ENCODE measurements at regions not wholly inside any gene's neighbourhood (a gene's known extent, or its start where the extent isn't known, plus 50 kb on each side); places are given as distances from the start of the nearest gene placed in this dataset.

- TF ChIP-seq, protein P1, sequence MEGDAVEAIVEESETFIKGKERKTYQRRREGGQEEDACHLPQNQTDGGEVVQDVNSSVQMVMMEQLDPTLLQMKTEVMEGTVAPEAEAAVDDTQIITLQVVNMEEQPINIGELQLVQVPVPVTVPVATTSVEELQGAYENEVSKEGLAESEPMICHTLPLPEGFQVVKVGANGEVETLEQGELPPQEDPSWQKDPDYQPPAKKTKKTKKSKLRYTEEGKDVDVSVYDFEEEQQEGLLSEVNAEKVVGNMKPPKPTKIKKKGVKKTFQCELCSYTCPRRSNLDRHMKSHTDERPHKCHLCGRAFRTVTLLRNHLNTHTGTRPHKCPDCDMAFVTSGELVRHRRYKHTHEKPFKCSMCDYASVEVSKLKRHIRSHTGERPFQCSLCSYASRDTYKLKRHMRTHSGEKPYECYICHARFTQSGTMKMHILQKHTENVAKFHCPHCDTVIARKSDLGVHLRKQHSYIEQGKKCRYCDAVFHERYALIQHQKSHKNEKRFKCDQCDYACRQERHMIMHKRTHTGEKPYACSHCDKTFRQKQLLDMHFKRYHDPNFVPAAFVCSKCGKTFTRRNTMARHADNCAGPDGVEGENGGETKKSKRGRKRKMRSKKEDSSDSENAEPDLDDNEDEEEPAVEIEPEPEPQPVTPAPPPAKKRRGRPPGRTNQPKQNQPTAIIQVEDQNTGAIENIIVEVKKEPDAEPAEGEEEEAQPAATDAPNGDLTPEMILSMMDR (IDR thresholded peaks at IDR 0.05; ENCODE audit: low read length): no peak
- TF ChIP-seq EZH2 (IDR thresholded peaks at IDR 0.05; ENCODE audit: borderline replicate concordance, low read length): no peak
Measured at GRCh38 chrX:19179389-19179788, 57.1 kb upstream of the ADGRG2 start.
